ENCODE measurements at regions not wholly inside any gene's neighbourhood (a gene's known extent, or its start where the extent isn't known, plus 50 kb on each side); places are given as distances from the start of the nearest gene placed in this dataset.

- TF ChIP-seq CTCF (conservative IDR thresholded peaks at IDR 0.05), result no peak
- H3K27ac ChIP-seq, result peak overlapping the region; percentile 19; the same call in 1 of the 2 replicates
These were observed 177.3 kb upstream of the NOCT start for GRCh38 chr4:138838251-138838650.

DNA sequence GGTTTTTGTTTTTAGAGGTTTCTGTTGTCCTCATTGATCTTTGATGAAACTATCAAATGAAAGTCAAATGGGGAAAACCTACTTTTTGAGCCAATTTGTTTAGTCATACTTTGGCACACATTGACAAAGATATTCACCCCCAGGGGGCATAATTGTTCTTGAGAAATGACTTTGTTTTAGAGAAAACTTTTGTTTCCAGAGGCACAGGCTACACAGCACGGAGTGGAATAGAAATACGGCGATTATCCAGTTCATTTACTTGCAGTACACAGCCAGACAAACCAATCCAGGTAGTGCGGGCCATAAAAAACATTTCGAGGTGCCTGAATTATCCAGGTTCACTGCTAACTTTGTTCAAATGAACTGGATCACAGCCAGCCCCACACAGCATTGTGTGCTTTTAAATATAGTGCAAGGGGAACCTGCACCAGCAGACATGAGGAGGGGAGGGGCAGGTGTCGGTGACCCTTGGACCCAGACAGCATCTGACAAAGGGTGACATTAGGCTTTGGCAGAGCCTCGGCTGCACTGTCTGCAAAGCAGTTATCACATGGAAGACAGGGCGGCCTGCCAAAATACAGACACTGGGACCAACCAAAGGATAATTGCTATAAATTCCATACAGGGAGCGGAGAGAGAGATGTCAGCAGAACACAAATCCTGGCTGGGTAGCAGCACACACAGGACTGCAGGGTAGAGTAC, 179.6 kb upstream of the NOCT start:
- H3K27ac ChIP-seq, result peak overlapping the region; percentile 35
- peak; percentile 23 for TF ChIP-seq CTCF (conservative IDR thresholded peaks at IDR 0.05)

- no peak overlapping the region for H3K27ac ChIP-seq
- TF ChIP-seq CTCF (conservative IDR thresholded peaks at IDR 0.05), result no peak
These were observed 181.6 kb upstream of the NOCT start for GRCh38 chr4:138833974-138834373.

GRCh38 chr4:138832563-138832962, 183.0 kb upstream of the NOCT start:
- no peak overlapping the region for H3K27ac ChIP-seq
- no peak for TF ChIP-seq CTCF (conservative IDR thresholded peaks at IDR 0.05)

DNA sequence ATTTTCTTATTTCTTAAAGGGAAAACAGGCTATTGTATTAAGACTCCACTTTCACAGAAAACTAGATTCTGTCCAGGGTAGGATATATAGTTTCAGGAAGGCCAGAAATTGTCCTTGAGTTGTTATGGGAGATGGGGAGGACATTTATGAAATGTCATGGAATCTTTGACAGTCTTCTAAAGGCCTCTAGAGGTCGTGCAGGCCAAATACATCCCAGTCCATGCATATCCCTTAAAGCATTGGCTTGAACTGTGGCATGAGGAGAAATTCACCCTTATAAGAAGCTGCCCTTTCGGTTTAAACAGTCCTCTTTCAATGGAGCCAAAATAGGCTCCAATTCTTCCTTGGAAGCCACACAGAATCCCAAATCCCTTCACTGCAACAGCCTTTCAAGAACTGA, 183.6 kb upstream of the NOCT start:
- TF ChIP-seq CTCF (conservative IDR thresholded peaks at IDR 0.05), result no peak

GRCh38 chr4:138828926-138829325, 186.7 kb upstream of the NOCT start:
- no peak for TF ChIP-seq CTCF (conservative IDR thresholded peaks at IDR 0.05)
- peak overlapping the region; percentile 85; the same call in 1 of the 2 replicates for H3K27ac ChIP-seq

More for the DNA sequence above, 183.6 kb upstream of the NOCT start:
- no peak overlapping the region for H3K27ac ChIP-seq

GRCh38 chr4:138826754-138827153, 188.8 kb upstream of the NOCT start:
- no peak for TF ChIP-seq CTCF (conservative IDR thresholded peaks at IDR 0.05)
- peak overlapping the region; percentile 85 for H3K27ac ChIP-seq

Data from VCaP (cell line).